Left colon (tissue), 2 donors: ENCODE measurements at regions not wholly inside any gene's neighbourhood (a gene's known extent, or its start where the extent isn't known, plus 50 kb on each side); places are given as distances from the start of the nearest gene placed in this dataset.
"Not testable (repeated sequence)": the region's sequence is repeated elsewhere in the genome, so short reads cannot be mapped to it uniquely, and the experiment has no call there.

Source experiments
- ATAC-seq: fragments of 200-7000 bp; cut with Tn5 transposase; one replicate; pipeline ENCODE4 v1.9.1; 2020; ENCODE audit warnings: mild to moderate bottlenecking, moderate library complexity
- DNase-seq, 2 donors: peaks; one replicate each; pipeline ENCODE4 v3.0.0-alpha.2; 2020
- intact Hi-C, 2 donors: fragments of 100-400 bp; cut with DNase I in 1 of 2; cut with micrococcal nuclease in 1 of 2; formaldehyde crosslinking; loops; one replicate each; pipeline versions ENCODE4 v1.11.2 to v1.14.0; 2022; cut with DNase I, micrococcal nuclease
- donor health status: DM: no; HTN: no; CAD: no.
- donor health status: DM: yes; HTN: yes; CAD: no.

DNA sequence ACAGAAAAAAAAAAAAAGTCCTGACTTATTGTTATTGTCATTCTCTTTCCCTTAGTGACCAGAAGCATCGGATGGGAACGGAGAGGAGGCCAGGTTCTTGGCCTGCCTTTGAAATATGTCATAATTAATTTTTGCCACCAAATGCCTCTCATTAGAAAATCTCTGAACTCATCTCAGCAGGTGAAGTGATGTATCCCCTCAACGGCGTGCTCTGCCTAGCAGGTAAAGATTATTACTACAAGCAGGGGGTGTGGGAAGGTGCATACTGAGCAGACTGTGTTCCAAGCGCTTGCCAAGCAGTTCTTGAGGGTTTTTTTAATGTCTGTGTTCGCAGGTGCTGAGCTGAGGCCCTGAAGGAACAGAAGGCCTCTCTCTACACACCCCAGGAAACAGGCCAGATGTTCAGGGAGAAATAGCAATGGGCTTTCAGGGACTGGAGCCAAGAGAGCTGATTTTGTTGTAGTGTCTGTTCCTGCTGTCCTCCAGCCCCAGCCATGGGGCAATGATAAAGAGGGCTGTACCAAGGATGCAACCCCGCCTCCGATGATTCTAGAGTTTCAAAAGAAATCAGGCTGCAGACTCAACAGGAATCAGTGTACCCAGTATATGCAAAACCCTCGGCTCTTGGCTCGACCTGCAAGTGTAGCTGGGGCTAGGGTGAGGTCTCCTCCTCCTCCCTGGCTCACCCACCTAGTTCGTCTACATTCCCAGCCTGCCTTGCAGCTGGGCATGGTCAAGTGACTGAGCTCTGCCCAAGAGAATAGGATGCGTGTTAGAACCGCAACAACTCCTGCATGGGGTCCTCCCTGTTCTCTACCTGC is 181.4 kb upstream of the LRRC61 start:
- DNase-seq, intact Hi-C loops, ATAC-seq: not testable (repeated sequence)

DNA sequence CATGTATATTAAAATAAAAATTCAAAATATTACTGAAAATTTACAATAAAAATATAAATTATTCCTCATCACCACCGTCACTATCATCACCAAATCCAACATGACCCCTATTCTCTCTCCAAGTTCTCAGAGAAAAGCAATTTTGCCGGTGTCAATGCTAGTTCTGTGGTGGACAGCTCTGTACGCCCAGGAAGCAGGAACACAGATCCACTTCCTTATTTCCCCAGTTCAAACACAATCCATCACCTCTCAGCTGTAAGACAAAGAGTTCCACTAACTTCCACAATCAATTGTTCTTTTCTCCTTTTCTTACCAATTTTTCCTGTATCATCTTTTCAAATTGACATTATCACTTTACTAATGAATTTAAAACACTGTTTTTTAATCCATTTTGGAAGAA is 177.0 kb upstream of the LRRC61 start:
- DNase-seq, intact Hi-C loops: not testable (repeated sequence)
- ATAC-seq = peak; percentile 72

DNA sequence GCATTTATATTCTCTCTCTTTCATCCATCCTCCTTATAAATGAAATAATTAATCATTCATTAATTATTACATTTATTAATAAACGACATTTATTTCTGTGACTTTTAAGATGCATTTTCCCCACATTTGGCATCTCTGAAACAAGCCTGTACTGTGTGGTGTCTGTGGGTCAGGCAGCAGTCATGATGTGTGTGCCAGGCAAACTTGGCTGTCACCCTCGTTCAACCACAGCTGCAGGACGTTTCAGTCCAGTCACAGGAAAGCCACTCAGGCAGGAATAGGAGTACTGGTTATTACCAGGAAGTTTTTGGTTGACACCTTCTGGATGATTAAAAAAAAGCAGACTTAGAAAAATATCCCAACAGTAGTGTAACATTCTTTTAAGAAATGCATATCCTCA is 175.6 kb upstream of the LRRC61 start:
- ATAC-seq, intact Hi-C loops, DNase-seq: not testable (repeated sequence)

DNA sequence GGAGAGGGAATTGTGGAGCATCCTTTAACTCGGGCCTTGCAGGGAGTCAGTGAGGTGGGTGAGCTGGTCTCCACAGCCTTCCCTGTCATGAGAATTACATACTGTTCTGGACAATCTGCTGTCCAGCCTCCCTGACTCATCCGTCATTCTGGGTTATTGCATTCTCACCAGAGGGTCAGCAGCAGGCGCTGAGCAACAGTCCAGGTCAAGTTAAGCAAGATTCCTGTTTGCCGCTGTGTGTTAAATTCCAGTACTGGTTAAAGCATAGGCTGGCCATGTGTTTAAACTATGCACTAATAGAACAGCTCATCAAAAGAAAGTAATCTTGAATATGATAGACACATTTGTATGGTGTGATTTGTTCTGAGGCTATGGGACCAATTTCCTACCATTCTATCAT is 167.1 kb upstream of the LRRC61 start:
- intact Hi-C loops, DNase-seq, ATAC-seq: not testable (repeated sequence)

DNA sequence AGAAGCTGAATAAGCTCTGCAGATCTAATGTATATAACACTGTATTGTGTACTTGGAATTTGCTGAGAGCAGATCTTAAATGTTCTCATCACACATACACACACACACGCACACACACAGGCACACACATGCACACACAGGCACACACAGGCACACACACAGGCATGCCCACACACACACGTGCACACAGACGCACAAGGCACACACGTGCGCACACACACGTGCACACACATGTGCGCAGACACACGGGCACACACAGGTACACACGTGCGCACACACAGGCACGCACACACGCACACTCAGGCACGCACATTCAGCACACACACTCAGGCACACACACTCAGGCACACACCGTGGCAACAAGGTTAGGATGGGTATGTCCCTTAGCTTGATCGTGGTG is 164.5 kb upstream of the LRRC61 start:
- intact Hi-C loops, DNase-seq, ATAC-seq: not testable (repeated sequence)

DNA sequence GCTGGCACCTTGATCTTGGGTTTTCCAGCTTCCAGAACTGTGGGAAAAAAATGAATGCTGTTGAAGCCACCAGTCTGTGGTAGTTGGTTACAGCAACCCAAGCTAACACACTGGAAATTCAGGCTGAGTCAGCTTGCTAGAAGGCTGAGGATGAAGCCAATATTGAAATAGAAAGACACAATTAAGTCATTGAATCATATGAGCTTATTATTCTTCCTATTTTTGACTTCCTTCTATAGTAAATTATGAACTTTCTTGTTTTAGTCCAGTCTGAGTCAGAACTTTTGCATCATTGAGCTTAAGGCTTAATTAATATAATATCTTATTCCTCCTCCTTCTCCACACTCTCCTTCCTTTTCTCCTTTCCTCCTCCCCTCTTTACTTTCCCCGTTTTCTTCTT is 153.6 kb upstream of the LRRC61 start:
- intact Hi-C loops, DNase-seq, ATAC-seq: not testable (repeated sequence)

DNA sequence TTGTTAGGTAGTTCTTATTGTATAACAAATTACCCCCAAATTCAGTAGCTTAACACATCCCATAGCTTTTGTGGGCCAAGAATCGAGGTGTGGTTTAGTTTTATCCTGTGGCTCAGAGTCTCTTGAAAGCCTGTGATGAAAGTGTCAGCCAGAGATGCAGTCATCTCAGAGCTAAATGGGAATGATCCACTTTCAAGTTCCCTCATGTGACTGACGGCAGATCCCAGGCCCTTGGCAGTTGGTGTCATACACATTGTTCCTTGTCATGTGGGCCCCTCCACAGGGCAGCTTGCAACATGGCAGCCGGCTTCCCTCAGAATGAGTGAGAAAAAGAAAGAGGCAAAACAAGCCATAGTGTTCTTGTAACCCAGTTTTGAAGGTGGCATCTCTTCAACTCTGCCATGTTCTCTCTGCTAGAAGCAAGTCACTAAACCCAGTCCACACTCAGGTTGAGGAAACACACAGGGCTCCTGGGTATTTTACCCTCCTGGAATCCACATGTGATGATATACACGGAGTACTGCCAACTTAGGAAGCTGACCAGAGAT is 153.1 kb upstream of the LRRC61 start:
- ATAC-seq, DNase-seq, intact Hi-C loops: not testable (repeated sequence)

DNA sequence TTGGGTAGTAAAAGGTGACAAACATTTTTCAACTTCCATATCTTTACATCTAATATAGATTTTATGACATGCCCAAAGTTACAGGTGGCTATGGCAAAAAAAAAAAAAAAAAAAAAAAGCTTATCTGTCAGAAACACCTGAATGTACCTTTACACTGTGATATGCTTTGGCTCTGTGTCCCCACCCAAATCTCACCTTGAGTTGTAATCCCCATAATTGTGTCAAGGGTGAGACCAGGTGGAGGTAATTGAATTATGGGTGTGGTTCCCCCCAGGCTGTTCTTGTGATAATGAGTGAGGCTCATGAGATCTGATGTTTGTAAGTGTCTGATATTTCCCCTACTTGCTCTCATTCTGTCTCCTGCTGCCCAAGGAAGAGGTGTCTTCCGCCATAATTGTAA is 139.6 kb upstream of the LRRC61 start:
- ATAC-seq = peak; percentile 79
- DNase-seq, intact Hi-C loops: not testable (repeated sequence)

DNA sequence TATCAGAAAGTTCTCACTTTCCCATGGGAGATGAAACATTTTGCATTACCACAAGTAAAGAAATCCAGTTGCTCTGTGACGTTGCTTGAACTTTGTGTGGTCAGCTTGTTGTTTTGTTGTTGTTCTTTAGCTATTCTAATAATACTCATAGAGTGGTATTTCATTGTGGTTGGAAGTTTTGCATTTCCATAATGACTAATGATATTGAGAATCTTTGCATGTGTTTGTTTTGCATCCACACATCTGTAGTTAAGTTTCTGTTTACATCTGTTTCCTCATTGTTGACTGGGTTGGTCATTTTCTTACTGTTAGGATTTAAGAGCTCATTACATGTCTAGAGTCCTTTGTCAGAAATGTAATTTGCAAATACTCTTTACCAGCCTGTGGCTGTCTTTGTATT is 133.2 kb upstream of the LRRC61 start:
- ATAC-seq, DNase-seq: not testable (repeated sequence)

DNA sequence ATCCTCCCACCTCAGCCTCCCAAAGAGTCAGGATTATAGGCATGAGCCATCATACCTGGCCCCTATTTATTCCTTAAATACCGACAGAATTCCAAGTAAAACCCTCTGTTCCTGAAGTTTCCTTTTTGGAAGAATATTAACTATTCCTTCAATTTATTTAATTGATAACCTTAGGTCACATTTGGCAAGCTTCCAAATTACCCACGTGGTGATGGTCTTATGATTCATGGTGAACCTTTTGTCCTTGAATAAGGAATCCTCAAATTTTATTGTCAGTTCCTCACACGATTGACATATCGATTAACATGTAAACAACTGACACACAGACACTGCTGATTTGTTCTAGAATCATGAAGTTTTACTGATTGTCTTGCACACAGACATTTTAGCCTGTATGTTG is 130.6 kb upstream of the LRRC61 start:
- ATAC-seq, intact Hi-C loops, DNase-seq: not testable (repeated sequence)

More for the DNA sequence above, 133.2 kb upstream of the LRRC61 start:
- intact Hi-C loops = not testable (repeated sequence)

DNA sequence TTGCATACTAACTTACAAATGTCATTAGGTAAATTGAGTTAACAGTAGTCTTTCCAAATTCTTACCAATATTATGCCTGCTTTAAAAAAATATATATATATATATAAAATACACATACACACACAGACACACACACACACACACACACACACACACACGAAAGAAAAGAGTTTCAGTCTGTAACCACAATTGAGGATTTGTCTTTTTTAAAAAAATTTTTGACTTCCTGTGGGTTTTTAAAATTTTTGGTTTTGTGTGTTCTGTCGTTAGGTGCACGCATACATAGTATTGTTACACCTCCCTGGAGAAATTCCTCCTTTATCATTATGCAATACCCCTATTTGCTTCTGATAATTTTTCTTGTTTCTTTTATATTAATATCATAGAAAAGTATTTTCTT is 129.3 kb upstream of the LRRC61 start:
- intact Hi-C loops, ATAC-seq, DNase-seq: not testable (repeated sequence)
